Stimulated activated CD8-positive, alpha-beta memory T cell treated with anti-CD3 and anti-CD28 coated beads, Interleukin-4, amount 100 ng/mL, for 1 hour (primary cell): ENCODE measurements at regions not wholly inside any gene's neighbourhood (a gene's known extent, or its start where the extent isn't known, plus 50 kb on each side); places are given as distances from the start of the nearest gene placed in this dataset.
"Not testable (repeated sequence)": the region's sequence is repeated elsewhere in the genome, so short reads cannot be mapped to it uniquely, and the experiment has no call there.

ENCODE experiments used
- DNase-seq, 2 donors: peaks; one replicate each; pipeline ENCODE4 v3.0.0-alpha.2; 2020; ENCODE audit warnings: low read depth in 2 of 2, low spot score in 1 of 2

DNA sequence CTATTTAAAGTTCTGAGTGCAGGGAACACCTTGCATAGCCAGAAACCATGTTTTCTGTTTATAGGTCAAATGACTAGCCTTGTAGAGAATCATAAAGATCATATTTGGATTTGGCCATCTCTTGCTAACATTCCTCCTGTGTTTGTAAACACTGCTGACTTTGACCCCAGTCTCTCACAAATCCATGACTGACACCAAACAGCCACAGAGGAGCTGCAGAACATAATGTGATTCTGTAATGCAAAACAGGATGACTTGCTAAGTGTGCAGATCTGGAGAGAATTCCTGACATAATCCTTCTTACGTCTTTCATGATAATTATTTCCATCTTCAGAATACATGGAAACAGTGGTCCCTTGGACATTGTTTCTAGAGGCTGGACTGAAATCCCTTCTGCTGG, 211.8 kb downstream of the BMP4 start:
- no peak for DNase-seq

DNA sequence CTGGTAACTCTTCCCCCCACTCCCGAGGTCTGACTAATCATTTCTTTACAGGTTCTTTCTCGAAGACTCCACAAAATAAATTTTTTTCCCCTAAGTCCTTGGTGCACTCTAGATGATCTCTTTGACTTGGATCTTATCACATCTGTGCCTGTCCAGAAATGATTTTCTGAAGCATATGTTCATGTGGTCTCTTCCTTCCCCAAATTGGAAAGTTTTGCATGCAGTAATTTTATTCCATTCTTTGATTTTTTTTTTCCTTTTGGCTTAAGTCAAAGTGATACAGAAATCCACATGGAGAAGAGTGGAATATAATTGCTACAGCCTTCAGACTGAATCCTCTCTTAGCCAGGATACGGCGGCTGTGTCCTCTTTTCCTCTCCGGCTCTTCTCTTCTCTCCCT, 213.3 kb downstream of the BMP4 start:
- no peak for DNase-seq

- DNase-seq = no peak
Observed at GRCh38 chr14:53742233-53742620, 214.4 kb downstream of the BMP4 start.

- DNase-seq = no peak
Observed at GRCh38 chr14:53741479-53742232, 215.0 kb downstream of the BMP4 start.

- DNase-seq = no peak
Observed at GRCh38 chr14:53740570-53740969, 216.1 kb downstream of the BMP4 start.

- no peak for DNase-seq
Observed at GRCh38 chr14:53735916-53736315, 220.7 kb downstream of the BMP4 start.

DNA sequence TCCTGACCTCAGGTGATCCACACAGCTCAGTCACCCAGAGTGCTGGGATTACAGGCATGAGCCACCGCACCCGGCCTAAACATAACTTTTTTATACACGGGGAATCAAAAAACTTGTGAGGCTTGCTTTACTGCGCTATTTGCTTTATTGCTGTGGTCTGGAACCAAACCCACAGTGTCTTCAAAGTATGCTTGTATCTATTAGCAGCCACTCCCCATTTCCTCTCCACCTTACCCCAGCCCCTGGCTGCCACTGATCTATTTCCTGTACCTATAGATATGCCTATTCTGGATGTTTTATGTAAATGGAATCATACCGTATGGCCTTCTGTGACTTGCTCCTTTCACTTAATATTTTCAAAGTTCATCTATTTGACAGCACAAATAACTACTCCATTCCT, 233.4 kb downstream of the BMP4 start:
- no peak for DNase-seq

DNA sequence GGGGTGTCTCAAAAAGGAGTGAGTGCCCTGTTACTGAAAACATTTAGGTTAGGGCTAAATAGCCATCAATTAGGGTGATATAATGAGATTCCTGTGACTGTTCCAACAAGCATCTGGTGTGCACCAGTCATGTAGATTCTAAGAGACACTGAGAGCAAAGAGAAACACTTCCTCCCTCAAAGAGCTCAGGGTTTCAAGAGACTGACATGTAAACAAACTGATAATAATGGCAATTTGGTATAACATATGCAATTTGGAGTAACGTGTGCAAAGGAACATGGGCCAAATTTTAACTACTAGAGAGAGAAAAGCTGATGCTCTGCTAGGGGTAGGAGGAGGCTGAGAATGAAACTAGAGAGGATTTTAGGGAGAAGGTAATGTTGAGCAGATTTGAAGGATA, 237.1 kb downstream of the BMP4 start:
- no peak for DNase-seq

- DNase-seq = no peak
Observed at GRCh38 chr14:53716578-53716977, 240.0 kb downstream of the BMP4 start.

GRCh38 chr14:53715193-53715721, 241.4 kb downstream of the BMP4 start:
- no peak for DNase-seq

DNA sequence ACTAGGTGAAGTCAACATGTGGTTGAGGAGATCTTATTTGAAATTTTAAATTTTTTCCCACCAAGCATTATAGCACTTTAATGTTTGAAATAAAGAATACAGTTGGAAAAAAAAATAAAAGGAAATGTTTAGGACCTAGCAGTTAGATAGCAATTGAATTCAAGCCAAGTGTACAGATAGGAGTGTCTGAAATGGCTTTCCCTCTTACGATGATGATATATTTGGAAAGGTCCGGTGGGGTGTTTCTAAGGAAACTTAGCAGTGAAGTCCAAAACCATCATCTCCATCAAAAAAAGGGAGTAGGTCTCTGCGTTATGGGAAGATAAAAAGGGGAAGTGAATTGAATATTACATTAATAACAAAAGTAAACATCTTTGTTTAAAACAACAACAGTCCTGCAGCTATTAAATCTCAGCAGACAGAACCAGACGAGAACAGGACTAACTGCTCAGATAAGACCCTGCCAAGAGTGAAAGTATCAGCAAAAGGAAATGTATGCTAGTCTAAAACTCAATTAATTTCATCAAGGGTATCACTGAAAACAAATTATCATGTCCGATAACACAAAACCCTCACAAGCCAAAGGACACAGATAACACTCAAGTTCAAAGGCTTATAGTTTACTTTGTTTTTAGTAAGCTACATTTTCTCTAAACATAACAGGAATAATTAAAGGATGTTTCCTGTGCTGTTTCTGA, 242.0 kb downstream of the BMP4 start:
- no peak for DNase-seq

DNA sequence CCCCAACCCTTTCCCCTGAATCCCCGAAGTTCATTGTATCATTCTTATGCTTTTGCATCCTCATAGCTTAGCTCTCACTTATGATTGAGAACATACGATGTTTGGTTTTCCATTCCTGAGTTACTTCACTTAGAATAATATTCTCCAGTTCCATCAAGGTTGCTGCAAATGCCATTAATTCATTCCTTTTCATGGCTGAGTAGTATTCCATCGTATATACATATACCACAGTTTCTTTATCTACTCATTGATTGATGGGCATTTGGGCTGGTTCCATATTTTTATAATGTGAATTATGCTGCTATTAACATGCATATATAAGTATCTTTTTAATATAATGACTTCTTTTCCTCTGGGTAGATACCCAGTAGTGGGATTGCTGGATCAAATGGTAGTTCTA, 243.7 kb downstream of the BMP4 start:
- not testable (repeated sequence) for DNase-seq

GRCh38 chr14:53711205-53711604, 245.4 kb downstream of the BMP4 start:
- no peak for DNase-seq

DNA sequence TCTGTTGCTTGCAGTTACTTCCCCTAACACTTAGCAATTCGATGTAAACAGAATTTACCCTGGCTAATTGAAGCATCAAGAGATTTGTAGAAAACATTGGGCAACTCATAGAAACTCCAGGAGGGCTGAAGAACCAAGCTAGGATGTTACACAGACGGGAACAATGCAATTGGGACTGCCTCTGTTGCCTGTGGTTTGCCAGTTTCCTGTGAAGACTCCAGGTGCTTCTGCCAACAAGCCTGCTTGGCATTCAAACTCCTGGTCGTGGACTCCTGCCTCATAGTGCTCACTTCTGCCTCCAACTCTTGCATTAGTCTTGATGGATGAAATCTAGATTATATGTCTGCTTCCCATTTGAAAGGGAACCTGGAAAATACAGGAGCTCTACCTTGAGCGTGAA, 246.0 kb downstream of the BMP4 start:
- no peak for DNase-seq

DNA sequence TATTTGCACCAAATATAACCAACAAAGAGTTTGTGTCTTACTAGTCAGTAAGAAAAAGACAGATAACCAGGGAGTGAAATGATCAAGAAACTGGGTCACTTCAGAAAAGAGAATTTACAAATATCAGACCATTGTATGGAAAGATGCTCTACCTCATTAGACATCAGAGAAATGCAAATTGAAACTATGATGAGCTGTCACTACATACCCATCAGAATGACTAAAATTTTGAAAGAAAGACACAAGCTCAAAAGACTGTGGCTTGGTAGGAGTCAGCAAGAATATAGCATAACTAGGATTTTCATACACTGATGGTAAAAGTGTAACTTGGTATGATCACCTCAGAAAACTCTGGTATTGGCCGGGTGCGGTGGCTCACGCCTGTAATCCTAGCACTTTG, 247.2 kb downstream of the BMP4 start:
- DNase-seq = no peak

DNA sequence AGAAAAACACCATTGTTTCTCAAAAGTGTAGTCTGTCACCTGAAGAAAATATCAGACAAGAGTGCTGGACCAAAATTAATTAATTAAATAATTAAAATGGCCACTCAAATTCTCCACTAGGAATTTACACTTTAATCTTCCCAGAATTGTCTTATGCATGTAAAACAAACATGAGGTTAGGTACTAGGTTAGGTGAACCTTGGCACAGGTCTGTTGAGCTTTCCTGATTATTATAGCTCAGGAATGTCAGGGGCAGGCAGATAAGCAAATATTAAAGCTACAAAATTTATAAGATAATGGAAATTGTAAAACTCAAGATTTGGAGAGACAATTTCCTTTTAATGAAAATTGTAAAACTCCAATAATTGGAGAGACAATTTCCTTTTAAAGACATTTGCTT, 253.2 kb downstream of the BMP4 start:
- DNase-seq = no peak

DNA sequence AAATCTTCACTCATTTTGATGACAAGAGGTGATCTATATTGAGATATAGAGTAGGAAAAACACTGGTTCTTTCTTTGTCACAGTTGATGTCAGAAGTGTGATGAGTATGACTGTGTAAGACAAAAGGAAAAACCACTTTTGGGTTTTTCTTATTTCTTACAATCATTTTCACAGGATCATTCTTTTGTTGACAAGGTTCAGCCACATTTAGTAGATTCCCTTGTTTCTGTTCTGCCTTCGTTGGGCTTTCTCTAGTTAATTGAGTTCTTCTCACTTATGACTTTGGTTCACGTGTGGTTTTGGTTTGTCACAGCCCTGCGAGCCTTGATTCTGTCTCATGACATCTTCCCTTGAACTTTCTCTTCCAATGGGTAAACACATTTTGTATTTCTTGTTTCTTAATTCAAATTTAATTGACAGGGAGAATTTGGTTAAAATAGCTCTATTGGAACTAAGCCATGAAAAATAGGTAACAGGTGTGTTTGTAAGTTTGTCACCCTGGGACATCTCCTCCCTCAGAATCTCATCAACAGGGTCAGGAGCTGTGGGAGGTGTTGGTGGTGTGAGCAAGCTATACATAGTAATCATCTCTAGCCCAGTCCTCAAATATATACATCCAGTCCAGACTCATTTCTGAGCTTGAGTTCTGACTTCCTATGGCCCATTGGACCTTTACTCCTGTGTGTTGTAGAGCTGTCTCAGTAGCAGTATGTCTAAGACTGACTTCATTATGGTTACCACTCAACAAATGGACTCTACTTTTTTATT, 255.3 kb downstream of the BMP4 start:
- no peak for DNase-seq

DNA sequence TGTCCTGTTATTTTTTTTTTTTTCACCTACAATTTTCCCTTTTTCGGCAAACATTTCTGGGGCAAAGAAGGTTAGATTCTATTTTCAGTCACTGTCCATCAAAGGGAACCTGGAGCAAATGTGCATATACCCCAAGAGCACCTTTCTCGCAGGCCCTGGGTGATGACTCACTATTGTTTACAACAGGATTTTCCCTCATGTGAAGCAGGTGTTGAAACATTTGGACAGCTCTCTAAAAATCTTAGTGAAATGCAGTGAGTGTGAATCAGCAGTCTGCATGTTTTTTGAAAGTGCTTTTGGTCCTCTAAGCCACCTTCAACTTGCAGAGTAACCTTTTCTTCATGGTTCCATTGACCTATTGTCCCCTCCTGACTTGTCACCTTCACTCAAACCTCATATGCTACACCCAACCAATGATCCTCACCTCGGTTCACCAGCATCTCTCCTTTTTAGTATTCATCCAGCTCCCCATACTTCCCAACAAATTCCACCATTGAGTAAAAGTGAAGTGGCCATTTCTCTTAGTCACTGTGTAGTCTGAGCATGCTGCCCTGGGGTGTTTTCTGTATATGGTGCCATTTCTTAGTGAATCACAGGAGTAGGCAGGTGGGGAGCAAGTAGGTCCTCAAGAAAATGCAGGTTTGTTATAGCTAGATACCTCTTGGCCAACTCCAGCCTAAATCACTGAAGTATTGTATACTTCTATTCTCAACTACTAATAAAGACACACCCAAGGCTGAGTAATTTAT, 260.2 kb downstream of the BMP4 start:
- no peak for DNase-seq

GRCh38 chr14:53695692-53696214, 260.9 kb downstream of the BMP4 start:
- no peak for DNase-seq

- DNase-seq = no peak
Observed at GRCh38 chr14:53692885-53693284, 263.7 kb downstream of the BMP4 start.

DNA sequence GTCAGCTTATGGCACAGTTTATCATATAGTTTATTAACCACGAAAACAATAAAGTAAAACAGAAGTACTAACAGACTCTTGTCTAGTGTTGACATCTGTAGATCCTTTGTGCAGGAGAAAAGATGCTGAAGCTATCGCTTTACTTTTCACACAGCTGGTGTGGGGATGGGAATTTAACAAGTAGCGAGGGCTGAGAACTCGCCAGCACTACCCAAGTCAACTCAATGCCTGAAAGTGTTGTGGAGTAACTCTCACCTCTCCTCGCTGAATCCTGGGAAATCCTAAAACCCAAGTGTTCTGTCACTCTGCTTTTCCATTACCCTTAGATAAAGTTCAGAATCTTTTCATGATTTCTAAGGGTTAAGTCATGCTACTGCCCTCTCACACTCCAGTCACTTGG, 264.2 kb downstream of the BMP4 start:
- no peak for DNase-seq
